GM21576 (cell line): ENCODE measurements at regions not wholly inside any gene's neighbourhood (a gene's known extent, or its start where the extent isn't known, plus 50 kb on each side); places are given as distances from the start of the nearest gene placed in this dataset.

Experiments used
- ATAC-seq: cut with Tn5 transposase; IDR thresholded peaks from one replicate; pipeline ENCODE4 v1.9.1; 2021; ENCODE audit warnings: mild to moderate bottlenecking, moderate library complexity; ENCODE audit not compliant: unreplicated experiment

DNA sequence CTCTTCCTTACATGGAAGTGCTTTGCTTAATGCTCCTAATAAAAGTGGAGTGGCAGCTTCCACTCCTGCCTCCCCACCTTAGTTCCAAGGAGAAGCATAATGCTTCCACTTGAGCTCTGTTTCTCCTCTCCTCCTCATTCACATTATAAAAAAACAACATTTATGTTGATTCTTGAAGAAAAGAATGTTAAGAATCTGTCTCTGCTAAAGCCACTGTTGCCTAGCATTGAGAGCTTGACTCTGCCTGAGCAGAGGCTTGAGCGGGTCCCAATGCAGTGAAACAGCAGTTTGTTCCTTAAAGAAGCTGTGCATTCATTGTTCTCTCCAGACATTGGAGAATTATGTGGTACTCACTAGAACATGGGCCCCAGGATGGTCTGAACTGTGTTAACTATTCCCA, 101.5 kb upstream of the GHR start:
- ATAC-seq, result no peak

GRCh38 chr5:42337143-42337542, 86.1 kb upstream of the GHR start:
- no peak for ATAC-seq

- ATAC-seq, result no peak
These were observed 85.6 kb upstream of the GHR start for GRCh38 chr5:42337607-42338006.

DNA sequence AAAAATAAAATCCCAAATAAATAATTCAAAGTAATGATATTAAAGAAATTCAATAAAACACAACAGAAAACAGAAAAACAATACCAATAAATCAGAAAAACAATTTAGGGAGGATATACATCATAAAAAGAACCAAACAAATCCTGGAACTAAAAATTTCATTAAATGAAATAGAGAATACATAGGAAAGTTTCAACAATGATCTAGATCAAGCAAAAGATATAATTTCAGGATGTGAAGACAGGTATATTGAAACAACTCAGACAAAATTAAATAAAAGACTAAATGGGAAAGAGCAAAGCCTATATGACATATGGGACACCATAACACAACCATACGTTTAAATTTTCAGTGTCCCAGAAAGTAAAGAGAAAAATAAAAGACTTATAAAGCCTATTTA, 85.1 kb upstream of the GHR start:
- ATAC-seq, result no peak

- no peak for ATAC-seq
These were observed 74.1 kb upstream of the GHR start for GRCh38 chr5:42349163-42349562.

GRCh38 chr5:42351956-42352355, 71.3 kb upstream of the GHR start:
- ATAC-seq, result no peak

DNA sequence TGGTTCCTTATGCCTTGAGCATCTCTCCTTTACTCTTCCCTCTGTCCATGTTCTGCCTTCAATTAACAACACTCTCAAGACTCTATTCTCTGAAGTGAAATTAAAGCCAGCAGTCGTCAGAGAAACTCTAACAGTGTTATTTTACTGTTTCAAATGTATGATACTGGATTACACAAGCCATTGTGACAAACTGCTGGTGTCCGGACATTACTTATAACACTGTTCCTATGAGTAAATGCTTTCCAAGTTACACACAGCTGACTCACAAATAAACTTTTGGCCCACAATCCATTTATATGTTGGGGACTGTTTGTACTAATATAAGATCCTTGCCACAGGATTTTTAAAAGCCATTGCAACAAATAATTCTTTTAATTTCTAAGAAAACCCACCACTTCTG, 63.2 kb upstream of the GHR start:
- no peak for ATAC-seq

DNA sequence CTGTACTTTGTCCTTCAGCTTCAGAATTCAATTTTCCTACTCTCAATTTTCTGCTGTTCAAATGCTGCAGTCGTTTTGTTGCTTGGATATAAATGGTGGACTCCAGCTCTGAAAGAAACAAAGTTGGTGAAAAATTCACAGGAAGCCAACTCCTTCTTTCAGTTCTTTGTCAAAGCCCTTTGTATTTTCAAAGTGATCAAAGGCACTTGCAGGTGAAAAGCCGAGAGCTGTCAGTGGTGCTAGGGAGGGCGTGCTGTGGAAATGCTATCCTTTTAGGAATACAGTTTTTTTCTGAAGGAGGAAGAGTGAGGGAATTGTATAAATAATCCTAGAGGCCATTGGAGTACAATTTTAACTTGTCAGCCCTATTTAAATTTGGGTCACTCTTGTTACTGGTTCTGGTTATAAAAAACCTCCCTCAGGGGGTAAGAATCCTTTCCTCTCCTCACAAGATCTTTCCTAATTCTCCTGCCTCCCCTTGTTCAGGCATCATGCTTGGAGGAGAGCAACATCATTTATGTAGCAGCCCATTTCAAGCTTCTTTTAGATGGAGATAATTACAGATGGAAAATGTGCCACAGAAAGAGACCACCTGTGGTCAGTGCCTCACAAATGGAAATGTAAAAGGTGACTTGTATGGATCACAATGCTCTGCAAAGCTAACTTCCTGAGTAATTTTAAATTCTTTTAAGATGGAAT, 62.5 kb upstream of the GHR start:
- no peak for ATAC-seq

GRCh38 chr5:42361315-42361688, 61.9 kb upstream of the GHR start:
- no peak for ATAC-seq

GRCh38 chr5:42366051-42366450, 57.2 kb upstream of the GHR start:
- ATAC-seq, result no peak
